Endothelial cell (in vitro differentiated cells): ENCODE measurements at regions not wholly inside any gene's neighbourhood (a gene's known extent, or its start where the extent isn't known, plus 50 kb on each side); places are given as distances from the start of the nearest gene placed in this dataset.

Experiments
- DNase-seq: peaks from one replicate; pipeline ENCODE4 v3.0.0; 2021; ENCODE audit warnings: low spot score
- H3K27ac Mint-ChIP-seq: one replicate; pipeline ENCODE4 v1.8.0; 2021; ENCODE audit warnings: mixed read lengths, inconsistent platforms; ENCODE audit not compliant: unreplicated experiment
- H3K27me3 Mint-ChIP-seq: one replicate; pipeline ENCODE4 v1.8.0; 2021; ENCODE audit warnings: mild to moderate bottlenecking, moderate library complexity, mixed read lengths, inconsistent platforms; ENCODE audit not compliant: unreplicated experiment
- H3K36me3 Mint-ChIP-seq: one replicate; pipeline ENCODE4 v1.8.0; 2021; ENCODE audit warnings: mild to moderate bottlenecking, low read depth, mixed read lengths, inconsistent platforms; ENCODE audit not compliant: unreplicated experiment
- H3K4me1 Mint-ChIP-seq: one replicate; pipeline ENCODE4 v1.8.0; 2021; ENCODE audit warnings: mild to moderate bottlenecking, mixed read lengths, inconsistent platforms; ENCODE audit not compliant: unreplicated experiment
- H3K4me3 Mint-ChIP-seq: one replicate; pipeline ENCODE4 v1.8.0; 2021; ENCODE audit warnings: mild to moderate bottlenecking, mixed read lengths, inconsistent platforms; ENCODE audit not compliant: unreplicated experiment
- H3K9me3 Mint-ChIP-seq: one replicate; pipeline ENCODE4 v1.8.0; 2021; ENCODE audit warnings: mixed read lengths, inconsistent platforms; ENCODE audit not compliant: unreplicated experiment
- TF ChIP-seq, protein P1 (sequence below): fragments of 200-600 bp; sonication (generic); IDR thresholded peaks from one replicate; pipeline ENCODE4 v1.5.0; 2021; ENCODE audit warnings: antibody characterized with exemption; ENCODE audit not compliant: unreplicated experiment

DNA sequence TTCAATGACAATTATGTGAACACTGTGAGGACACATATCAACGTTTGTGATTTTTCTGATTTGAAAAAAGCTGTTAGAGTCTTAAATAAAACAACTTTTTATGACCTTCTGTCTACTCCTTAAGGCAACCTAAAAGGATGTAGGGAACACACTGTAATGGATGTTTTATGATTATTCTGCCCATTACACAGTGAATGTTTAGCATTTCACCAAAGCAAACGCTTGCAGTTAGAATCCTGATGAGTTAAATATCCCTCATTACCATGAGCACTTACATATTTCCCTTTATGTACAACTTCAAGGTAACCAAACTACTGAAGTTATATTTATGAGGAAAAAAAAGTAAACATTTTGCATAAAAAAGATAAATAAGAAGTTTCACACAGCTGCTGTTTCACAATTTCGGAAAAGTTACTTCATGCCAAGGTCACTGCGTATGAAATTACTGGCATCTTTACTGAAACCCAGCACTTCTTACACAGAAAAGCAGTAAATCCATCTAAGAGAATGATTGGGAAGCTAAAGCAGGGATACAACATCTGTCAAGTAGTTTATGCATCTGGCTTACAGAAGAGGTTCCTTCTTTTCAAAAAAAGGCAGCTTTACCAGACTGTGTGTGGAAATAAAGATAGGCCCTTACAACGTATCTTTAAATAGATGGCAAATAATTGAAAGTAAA lies 733.7 kb upstream of the ATXN8OS start:
- Mint-ChIP-seq H3K27me3 (peaks cover 2% of the 10 kb centered on the region), H3K27ac (no peak overlapping the region)

DNA sequence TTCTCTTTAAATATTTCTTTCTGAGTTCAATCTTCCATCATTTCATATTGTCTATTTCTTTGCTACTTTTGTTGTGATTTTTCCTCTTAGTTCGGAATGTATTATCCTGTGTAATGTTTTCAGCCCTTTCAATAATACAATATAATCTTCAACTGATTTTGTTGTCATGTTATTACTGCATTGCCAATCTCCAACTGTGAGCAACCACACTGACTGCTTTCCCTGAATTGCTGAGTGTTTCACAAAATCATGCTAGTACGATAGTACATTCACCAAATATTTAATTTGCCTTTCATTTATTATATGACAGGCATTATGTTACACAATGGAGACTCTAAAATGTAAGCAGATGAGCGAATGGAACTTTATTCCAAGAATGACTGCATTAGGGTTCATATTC lies 744.3 kb upstream of the ATXN8OS start:
- Mint-ChIP-seq H3K4me1 (no peaks in the 10 kb centered on the region), H3K36me3 (no peaks in the 10 kb centered on the region), H3K27ac (no peak overlapping the region), H3K9me3 (no peaks in the 10 kb centered on the region), H3K4me3 (no peak overlapping the region), H3K27me3 (no peaks in the 10 kb centered on the region)
- TF ChIP-seq, protein P1, sequence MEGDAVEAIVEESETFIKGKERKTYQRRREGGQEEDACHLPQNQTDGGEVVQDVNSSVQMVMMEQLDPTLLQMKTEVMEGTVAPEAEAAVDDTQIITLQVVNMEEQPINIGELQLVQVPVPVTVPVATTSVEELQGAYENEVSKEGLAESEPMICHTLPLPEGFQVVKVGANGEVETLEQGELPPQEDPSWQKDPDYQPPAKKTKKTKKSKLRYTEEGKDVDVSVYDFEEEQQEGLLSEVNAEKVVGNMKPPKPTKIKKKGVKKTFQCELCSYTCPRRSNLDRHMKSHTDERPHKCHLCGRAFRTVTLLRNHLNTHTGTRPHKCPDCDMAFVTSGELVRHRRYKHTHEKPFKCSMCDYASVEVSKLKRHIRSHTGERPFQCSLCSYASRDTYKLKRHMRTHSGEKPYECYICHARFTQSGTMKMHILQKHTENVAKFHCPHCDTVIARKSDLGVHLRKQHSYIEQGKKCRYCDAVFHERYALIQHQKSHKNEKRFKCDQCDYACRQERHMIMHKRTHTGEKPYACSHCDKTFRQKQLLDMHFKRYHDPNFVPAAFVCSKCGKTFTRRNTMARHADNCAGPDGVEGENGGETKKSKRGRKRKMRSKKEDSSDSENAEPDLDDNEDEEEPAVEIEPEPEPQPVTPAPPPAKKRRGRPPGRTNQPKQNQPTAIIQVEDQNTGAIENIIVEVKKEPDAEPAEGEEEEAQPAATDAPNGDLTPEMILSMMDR: no peak
- DNase-seq: no peak

More for the DNA sequence above, 733.7 kb upstream of the ATXN8OS start:
- Mint-ChIP-seq H3K4me3 (no peak overlapping the region), H3K4me1 (no peaks in the 10 kb centered on the region), H3K36me3 (no peaks in the 10 kb centered on the region), H3K9me3 (no peaks in the 10 kb centered on the region)
- no peak for DNase-seq
- TF ChIP-seq, protein P1: no peak

DNA sequence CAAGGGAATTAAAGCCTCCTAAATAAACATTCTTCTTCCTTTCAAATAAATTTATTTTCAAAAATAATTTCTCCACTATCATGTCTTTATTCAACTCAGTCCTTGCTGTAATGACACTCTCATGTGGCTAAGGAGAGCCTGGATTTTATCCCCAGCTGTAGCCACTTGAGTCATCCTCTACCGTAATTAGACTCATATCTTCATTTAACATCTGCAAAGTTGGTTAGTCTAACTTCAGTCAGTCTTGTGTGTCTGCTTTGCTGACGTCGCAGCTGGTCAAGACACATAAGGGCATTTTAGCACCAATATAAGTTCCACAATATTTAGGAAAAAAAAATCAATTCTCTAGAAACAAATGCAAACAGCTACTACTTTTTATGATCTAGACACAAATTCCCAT lies 776.4 kb upstream of the ATXN8OS start:
- TF ChIP-seq, protein P1: no peak
- no peaks in the 10 kb centered on the region for H3K27me3 Mint-ChIP-seq
- H3K4me1 Mint-ChIP-seq: peaks cover 5% of the 10 kb centered on the region
- H3K36me3 Mint-ChIP-seq: no peaks in the 10 kb centered on the region
- no peaks in the 10 kb centered on the region for H3K9me3 Mint-ChIP-seq
- no peak overlapping the region for H3K4me3 Mint-ChIP-seq
- no peak overlapping the region for H3K27ac Mint-ChIP-seq
- DNase-seq: no peak

DNA sequence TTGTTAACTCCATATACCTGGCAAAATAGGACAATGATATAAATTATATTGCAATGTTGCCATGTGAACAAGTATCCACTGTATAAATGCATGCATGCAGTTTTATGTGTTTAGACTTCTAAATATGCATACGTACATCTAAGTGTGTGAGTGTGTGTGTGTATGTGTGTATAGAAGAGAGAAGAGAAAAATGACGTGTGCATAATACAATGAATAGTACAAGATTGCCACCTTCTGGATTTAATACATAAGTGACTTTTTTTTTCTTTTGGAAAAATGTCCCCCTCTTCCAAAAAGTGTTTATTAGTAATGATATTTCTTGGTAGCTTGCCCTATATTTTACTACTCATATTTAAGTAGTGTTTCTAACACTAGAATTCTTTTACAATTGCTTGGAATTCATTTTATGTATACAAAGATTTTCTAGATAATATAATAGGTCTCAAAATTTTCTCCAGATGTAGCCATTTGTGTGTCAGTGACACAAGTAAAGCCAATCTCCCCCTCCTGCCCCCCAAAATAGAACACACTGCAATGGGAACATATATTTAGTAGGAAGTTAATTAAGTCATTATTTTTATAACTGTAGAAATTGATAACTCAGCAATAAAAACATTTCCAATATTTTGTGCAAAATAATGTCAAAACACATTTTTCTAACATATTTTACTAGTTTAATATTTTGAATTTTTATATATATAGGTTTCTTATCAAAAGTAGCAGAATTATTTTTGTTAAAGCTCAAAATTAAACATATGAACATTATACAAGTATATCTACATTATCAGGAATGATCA lies 783.3 kb upstream of the ATXN8OS start:
- H3K4me1 Mint-ChIP-seq: no peaks in the 10 kb centered on the region
- no peak overlapping the region for H3K27ac Mint-ChIP-seq
- TF ChIP-seq, protein P1: no peak
- H3K36me3 Mint-ChIP-seq: no peaks in the 10 kb centered on the region
- no peak overlapping the region for H3K4me3 Mint-ChIP-seq
- no peak for DNase-seq
- no peaks in the 10 kb centered on the region for H3K27me3 Mint-ChIP-seq
- H3K9me3 Mint-ChIP-seq: no peaks in the 10 kb centered on the region

DNA sequence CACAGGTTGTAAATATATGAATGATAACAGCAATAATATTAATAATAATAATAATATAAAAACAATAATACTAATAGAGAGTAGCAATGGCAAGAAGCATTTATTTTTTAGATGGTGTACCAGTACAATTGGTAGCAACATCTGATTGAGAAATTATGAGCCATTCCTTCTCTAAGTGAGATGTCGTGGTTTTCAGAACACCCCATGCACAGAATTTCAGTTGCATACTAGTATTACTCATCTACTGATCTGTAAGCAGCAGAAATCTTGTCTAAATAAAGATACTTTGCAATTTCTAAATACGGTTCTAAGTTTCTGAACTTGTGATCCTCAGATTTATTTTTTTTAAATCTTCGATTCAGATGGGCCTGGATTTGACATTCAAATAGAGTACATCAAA lies 788.0 kb upstream of the ATXN8OS start:
- Mint-ChIP-seq H3K4me3 (no peak overlapping the region), H3K36me3 (no peaks in the 10 kb centered on the region), H3K4me1 (no peaks in the 10 kb centered on the region), H3K9me3 (no peaks in the 10 kb centered on the region), H3K27ac (no peak overlapping the region), H3K27me3 (no peaks in the 10 kb centered on the region)
- TF ChIP-seq, protein P1: no peak
- DNase-seq: no peak
